ENCODE measurements at regions not wholly inside any gene's neighbourhood (a gene's known extent, or its start where the extent isn't known, plus 50 kb on each side); places are given as distances from the start of the nearest gene placed in this dataset.

- no peak overlapping the region for H3K27ac Mint-ChIP-seq
Measured at GRCh38 chr11:130813638-130814037, 102.6 kb downstream of the SNX19 start.

GRCh38 chr11:130814440-130815096 lies 101.7 kb downstream of the SNX19 start:
- DNase-seq (ENCODE audit: low spot score): no peak
- Mint-ChIP-seq H3K4me3 (no peak overlapping the region), H3K4me1 (ENCODE audit: low read depth) (no peaks in the 10 kb centered on the region), H3K27ac (no peak overlapping the region), H3K9me3 (no peaks in the 10 kb centered on the region), H3K27me3 (ENCODE audit: low read depth) (no peaks in the 10 kb centered on the region), H3K36me3 (ENCODE audit: low read depth) (no peaks in the 10 kb centered on the region)

More at GRCh38 chr11:130813638-130814037, 102.6 kb downstream of the SNX19 start:
- Mint-ChIP-seq H3K4me3 (no peak overlapping the region), H3K36me3 (ENCODE audit: low read depth) (no peaks in the 10 kb centered on the region), H3K9me3 (no peaks in the 10 kb centered on the region), H3K4me1 (ENCODE audit: low read depth) (no peaks in the 10 kb centered on the region), H3K27me3 (ENCODE audit: low read depth) (no peaks in the 10 kb centered on the region)
- DNase-seq (ENCODE audit: low spot score): no peak

- no peak for DNase-seq (ENCODE audit: low spot score)
- Mint-ChIP-seq H3K9me3 (no peaks in the 10 kb centered on the region), H3K27me3 (ENCODE audit: low read depth) (no peaks in the 10 kb centered on the region), H3K4me3 (no peak overlapping the region), H3K36me3 (ENCODE audit: low read depth) (no peaks in the 10 kb centered on the region), H3K27ac (no peak overlapping the region), H3K4me1 (ENCODE audit: low read depth) (no peaks in the 10 kb centered on the region)
Measured at GRCh38 chr11:130815097-130815802, 101.0 kb downstream of the SNX19 start.

- Mint-ChIP-seq H3K27ac (no peak overlapping the region), H3K4me3 (no peak overlapping the region), H3K36me3 (ENCODE audit: low read depth) (no peaks in the 10 kb centered on the region), H3K9me3 (no peaks in the 10 kb centered on the region), H3K4me1 (ENCODE audit: low read depth) (no peaks in the 10 kb centered on the region), H3K27me3 (ENCODE audit: low read depth) (no peaks in the 10 kb centered on the region)
- no peak for DNase-seq (ENCODE audit: low spot score)
Measured at GRCh38 chr11:130815956-130816355, 100.3 kb downstream of the SNX19 start.

- Mint-ChIP-seq H3K36me3 (ENCODE audit: low read depth) (no peaks in the 10 kb centered on the region), H3K4me3 (no peak overlapping the region), H3K27ac (no peak overlapping the region), H3K9me3 (no peaks in the 10 kb centered on the region), H3K27me3 (ENCODE audit: low read depth) (no peaks in the 10 kb centered on the region), H3K4me1 (ENCODE audit: low read depth) (no peaks in the 10 kb centered on the region)
- DNase-seq (ENCODE audit: low spot score): no peak
Measured at GRCh38 chr11:130816546-130817329, 99.5 kb downstream of the SNX19 start.

GRCh38 chr11:130817330-130817944 lies 98.8 kb downstream of the SNX19 start:
- H3K4me3 Mint-ChIP-seq: no peak overlapping the region
- no peaks in the 10 kb centered on the region for H3K4me1 Mint-ChIP-seq (ENCODE audit: low read depth)
- no peaks in the 10 kb centered on the region for H3K27me3 Mint-ChIP-seq (ENCODE audit: low read depth)
- H3K36me3 Mint-ChIP-seq (ENCODE audit: low read depth): no peaks in the 10 kb centered on the region
- DNase-seq (ENCODE audit: low spot score): no peak
- no peaks in the 10 kb centered on the region for H3K9me3 Mint-ChIP-seq
- no peak overlapping the region for H3K27ac Mint-ChIP-seq

- no peak overlapping the region for H3K4me3 Mint-ChIP-seq
- H3K27ac Mint-ChIP-seq: no peak overlapping the region
- H3K36me3 Mint-ChIP-seq (ENCODE audit: low read depth): no peaks in the 10 kb centered on the region
- H3K9me3 Mint-ChIP-seq: no peaks in the 10 kb centered on the region
- no peak for DNase-seq (ENCODE audit: low spot score)
- no peaks in the 10 kb centered on the region for H3K27me3 Mint-ChIP-seq (ENCODE audit: low read depth)
- H3K4me1 Mint-ChIP-seq (ENCODE audit: low read depth): no peaks in the 10 kb centered on the region
Measured at GRCh38 chr11:130819625-130820024, 96.7 kb downstream of the SNX19 start.

All from T-helper 2 cell treated with Interferon-gamma antibody and Interleukin-4, amounts not matched to agents 5 μg/mL and 100 μg/mL, for 36 hours (primary cell).